ENCODE measurements at regions not wholly inside any gene's neighbourhood (a gene's known extent, or its start where the extent isn't known, plus 50 kb on each side); places are given as distances from the start of the nearest gene placed in this dataset.

GRCh38 chrX:10062352-10062751, 94.4 kb upstream of the CLCN4 start:
- ChIA-PET CTCF (ENCODE audit: unreplicated experiment) (no interaction called here), POLR2A (no interaction called here)
- BruUV-seq (replicated peaks), result no TSS peak

GRCh38 chrX:10062980-10063379, 93.8 kb upstream of the CLCN4 start:
- CTCF ChIA-PET (ENCODE audit: unreplicated experiment), result no interaction called here
- no TSS peak for BruUV-seq (replicated peaks)
- TF ChIP-seq CTCF (conservative IDR thresholded peaks at IDR 0.05; ENCODE audit: low read length) (no peak), EZH2phosphoT487 (IDR thresholded peaks at IDR 0.05; ENCODE audit: borderline replicate concordance, low read depth, low read length) (no peak)

More at GRCh38 chrX:10062352-10062751, 94.4 kb upstream of the CLCN4 start:
- no peak for DNase-seq (ENCODE audit: low spot score)
- Histone ChIP-seq H4K20me1 (ENCODE audit: insufficient read depth, low read length) (no peaks in the 10 kb centered on the region), H3K4me1 (ENCODE audit: insufficient read depth, low read length, poor library complexity, severe bottlenecking) (peaks cover 17% of the 10 kb centered on the region), H3K27ac (ENCODE audit: low read depth, low read length, poor library complexity, severe bottlenecking) (no peak overlapping the region), H3K9me2 (ENCODE audit: insufficient read depth, low read length) (no peaks in the 10 kb centered on the region), H3K4me3 (ENCODE audit: low read depth, low read length, poor library complexity, severe bottlenecking) (no peak overlapping the region), H3K36me3 (ENCODE audit: insufficient read depth, low read length) (0 out of 2 replicates have a peak, but pooled peaks cover 2% of the 10 kb centered on the region), H3K79me2 (ENCODE audit: insufficient read depth, low read depth, low read length) (no peaks in the 10 kb centered on the region), H3K4me2 (ENCODE audit: low read length) (peak overlapping the region; percentile 17; the same call in 1 of the 2 replicates), H2AFZ (ENCODE audit: low read length) (no peak overlapping the region), H3K9me3 (ENCODE audit: low read length) (no peaks in the 10 kb centered on the region)
- TF ChIP-seq EZH2phosphoT487 (IDR thresholded peaks at IDR 0.05; ENCODE audit: borderline replicate concordance, low read depth, low read length) (no peak), CTCF (conservative IDR thresholded peaks at IDR 0.05; ENCODE audit: low read length) (no peak)
- intact Hi-C loops (cut with micrococcal nuclease; ENCODE audit: unreplicated experiment), result no loop called here

GRCh38 chrX:10064736-10065135, 92.0 kb upstream of the CLCN4 start:
- no TSS peak for BruUV-seq (replicated peaks)
- POLR2A ChIA-PET, result no interaction called here

More at GRCh38 chrX:10062980-10063379, 93.8 kb upstream of the CLCN4 start:
- no peaks in the 10 kb centered on the region for H3K79me2 ChIP-seq (ENCODE audit: insufficient read depth, low read depth, low read length)
- no peak overlapping the region for H3K4me2 ChIP-seq (ENCODE audit: low read length)
- 0 out of 2 replicates have a peak, but pooled peaks cover 5% of the 10 kb centered on the region for H3K36me3 ChIP-seq (ENCODE audit: insufficient read depth, low read length)
- H2AFZ ChIP-seq (ENCODE audit: low read length), result no peak overlapping the region
- intact Hi-C loops (cut with micrococcal nuclease; ENCODE audit: unreplicated experiment), result no loop called here
- H3K4me3 ChIP-seq (ENCODE audit: low read depth, low read length, poor library complexity, severe bottlenecking), result no peak overlapping the region
- no peaks in the 10 kb centered on the region for H4K20me1 ChIP-seq (ENCODE audit: insufficient read depth, low read length)
- no peak for DNase-seq (ENCODE audit: low spot score)
- H3K27ac ChIP-seq (ENCODE audit: low read depth, low read length, poor library complexity, severe bottlenecking), result no peak overlapping the region
- peaks cover 17% of the 10 kb centered on the region for H3K4me1 ChIP-seq (ENCODE audit: insufficient read depth, low read length, poor library complexity, severe bottlenecking)
- POLR2A ChIA-PET, result no interaction called here
- H3K9me3 ChIP-seq (ENCODE audit: low read length), result no peaks in the 10 kb centered on the region
- no peaks in the 10 kb centered on the region for H3K9me2 ChIP-seq (ENCODE audit: insufficient read depth, low read length)

More at GRCh38 chrX:10064736-10065135, 92.0 kb upstream of the CLCN4 start:
- H2AFZ ChIP-seq (ENCODE audit: low read length), result no peak overlapping the region
- CTCF ChIA-PET (ENCODE audit: unreplicated experiment), result no interaction called here
- intact Hi-C loops (cut with micrococcal nuclease; ENCODE audit: unreplicated experiment), result no loop called here
- no peaks in the 10 kb centered on the region for H3K9me3 ChIP-seq (ENCODE audit: low read length)
- H3K27ac ChIP-seq (ENCODE audit: low read depth, low read length, poor library complexity, severe bottlenecking), result no peak overlapping the region
- no peaks in the 10 kb centered on the region for H3K9me2 ChIP-seq (ENCODE audit: insufficient read depth, low read length)
- H3K4me3 ChIP-seq (ENCODE audit: low read depth, low read length, poor library complexity, severe bottlenecking), result no peak overlapping the region
- TF ChIP-seq CTCF (conservative IDR thresholded peaks at IDR 0.05; ENCODE audit: low read length) (no peak), EZH2phosphoT487 (IDR thresholded peaks at IDR 0.05; ENCODE audit: borderline replicate concordance, low read depth, low read length) (no peak)
- 0 out of 2 replicates have a peak, but pooled peaks cover 5% of the 10 kb centered on the region for H3K36me3 ChIP-seq (ENCODE audit: insufficient read depth, low read length)
- peaks cover 23% of the 10 kb centered on the region for H3K4me1 ChIP-seq (ENCODE audit: insufficient read depth, low read length, poor library complexity, severe bottlenecking)
- no peak for DNase-seq (ENCODE audit: low spot score)
- no peaks in the 10 kb centered on the region for H3K79me2 ChIP-seq (ENCODE audit: insufficient read depth, low read depth, low read length)
- H3K4me2 ChIP-seq (ENCODE audit: low read length), result no peak overlapping the region
- H4K20me1 ChIP-seq (ENCODE audit: insufficient read depth, low read length), result no peaks in the 10 kb centered on the region
